ENCODE measurements at regions not wholly inside any gene's neighbourhood (a gene's known extent, or its start where the extent isn't known, plus 50 kb on each side); places are given as distances from the start of the nearest gene placed in this dataset.

- no peak for DNase-seq
These were observed 293.2 kb upstream of the HABP2 start for GRCh38 chr10:113259576-113260226.

- no peak for DNase-seq
These were observed 291.7 kb upstream of the HABP2 start for GRCh38 chr10:113261161-113261560.

GRCh38 chr10:113261611-113262091, 291.2 kb upstream of the HABP2 start:
- no peak for DNase-seq

GRCh38 chr10:113263056-113263455, 289.8 kb upstream of the HABP2 start:
- no peak for DNase-seq

DNA sequence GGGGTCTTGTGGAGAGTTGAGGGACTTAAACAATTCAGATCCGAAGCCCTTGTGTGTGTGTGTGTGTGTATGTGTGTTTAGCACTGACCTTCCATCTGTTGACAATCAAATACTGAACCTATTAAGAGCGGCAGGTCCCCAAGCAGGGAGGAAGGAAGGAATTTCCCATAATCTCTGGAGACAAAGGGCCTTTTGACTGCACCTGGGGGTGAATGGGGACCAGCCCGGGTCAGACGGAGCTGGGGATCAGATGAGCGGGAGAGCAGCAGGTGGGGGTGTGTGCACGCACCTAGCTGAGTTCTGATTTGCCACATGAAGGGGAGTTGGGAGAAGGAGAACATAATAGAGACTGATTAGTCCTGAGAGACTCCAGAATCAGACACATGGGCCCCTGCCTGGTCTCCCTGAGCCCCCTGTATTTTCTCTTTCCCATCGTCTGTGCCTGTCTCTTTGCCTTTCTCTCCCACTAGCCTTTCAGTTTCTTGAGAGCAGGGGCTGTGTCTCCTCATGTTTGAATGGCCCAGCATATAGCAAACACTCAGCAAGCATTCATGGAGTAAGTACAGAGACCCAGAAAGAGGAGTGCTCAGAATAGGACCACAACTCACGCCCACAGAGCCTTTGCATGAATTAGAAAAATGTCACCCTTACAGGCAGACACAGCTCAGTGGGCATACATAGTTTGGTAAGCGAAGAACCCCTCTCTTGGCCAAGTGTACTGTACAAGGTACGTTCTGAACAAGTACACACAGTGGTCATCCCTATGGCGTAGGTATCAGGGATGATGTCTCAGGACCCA, 288.3 kb upstream of the HABP2 start:
- no peak for DNase-seq

DNA sequence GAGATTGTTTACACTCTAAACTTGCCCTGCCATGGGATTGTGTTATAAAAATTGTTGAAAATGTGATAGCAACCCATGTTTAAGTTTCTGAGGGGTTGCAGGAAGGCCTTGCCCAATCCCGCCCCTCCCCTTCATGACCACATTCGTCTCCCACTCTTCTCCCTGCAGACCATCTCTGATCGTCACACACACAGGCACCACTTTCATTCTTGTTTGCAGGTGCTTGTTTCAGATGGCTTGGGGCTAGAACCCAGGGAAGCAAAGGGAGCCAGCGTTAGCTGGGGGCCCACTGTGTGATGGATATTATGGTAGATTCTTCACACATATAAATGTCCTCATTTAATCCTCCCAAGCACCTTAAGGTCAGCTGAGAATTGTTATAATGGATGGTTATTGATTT, 286.7 kb upstream of the HABP2 start:
- DNase-seq: no peak

DNA sequence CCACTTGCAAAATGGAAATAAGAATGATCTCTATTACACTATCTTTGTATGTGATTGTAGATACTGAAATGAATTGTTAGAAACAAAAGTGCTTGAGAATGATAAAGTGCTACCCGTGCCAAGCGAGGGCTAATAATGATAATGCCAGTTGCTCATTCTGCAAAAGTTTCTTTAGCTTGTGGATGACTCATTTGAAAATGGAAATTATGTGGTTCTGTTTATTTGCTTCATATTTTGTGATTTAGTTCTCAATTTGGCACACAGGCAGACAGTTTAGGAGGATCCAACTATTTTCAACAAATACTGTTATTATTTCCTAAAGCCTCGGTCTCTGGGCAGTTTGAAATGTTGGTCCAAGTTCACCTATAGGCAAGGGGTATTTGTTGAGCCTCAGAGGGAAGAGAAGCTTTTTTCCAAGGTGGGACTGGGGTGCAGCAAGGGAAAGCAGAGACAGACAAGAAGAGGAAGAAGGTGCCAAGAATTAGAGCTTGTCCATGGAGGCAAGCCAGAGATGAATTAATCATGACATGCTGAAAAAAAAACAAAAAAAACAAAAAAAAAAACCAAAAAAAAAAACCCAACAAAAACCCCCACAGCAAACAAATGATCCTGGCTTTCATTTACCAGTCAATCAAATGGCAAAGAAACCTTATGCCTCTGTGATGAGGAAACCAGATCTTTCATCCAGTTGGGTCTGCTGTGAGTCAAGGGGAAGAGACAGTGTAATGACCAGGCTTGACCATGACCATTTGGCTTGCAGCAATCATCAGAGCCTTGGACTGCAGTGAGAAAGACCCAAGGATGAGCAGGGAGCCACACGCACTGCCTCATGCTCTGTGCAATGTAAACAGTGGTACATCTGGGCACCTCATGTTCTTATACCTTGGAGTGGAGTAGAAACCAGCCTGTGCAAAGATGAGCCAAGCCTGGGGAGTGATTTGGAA, 285.0 kb upstream of the HABP2 start:
- DNase-seq: peak; percentile 17

GRCh38 chr10:113269333-113269732, 283.5 kb upstream of the HABP2 start:
- DNase-seq: no peak

- no peak for DNase-seq
These were observed 280.3 kb upstream of the HABP2 start for GRCh38 chr10:113272511-113272910.

- peak; percentile 39 for DNase-seq
These were observed 279.4 kb upstream of the HABP2 start for GRCh38 chr10:113273181-113274163.

GRCh38 chr10:113274176-113274829, 278.6 kb upstream of the HABP2 start:
- DNase-seq: peak; percentile 68

- DNase-seq: no peak
These were observed 274.6 kb upstream of the HABP2 start for GRCh38 chr10:113278221-113278620.

DNA sequence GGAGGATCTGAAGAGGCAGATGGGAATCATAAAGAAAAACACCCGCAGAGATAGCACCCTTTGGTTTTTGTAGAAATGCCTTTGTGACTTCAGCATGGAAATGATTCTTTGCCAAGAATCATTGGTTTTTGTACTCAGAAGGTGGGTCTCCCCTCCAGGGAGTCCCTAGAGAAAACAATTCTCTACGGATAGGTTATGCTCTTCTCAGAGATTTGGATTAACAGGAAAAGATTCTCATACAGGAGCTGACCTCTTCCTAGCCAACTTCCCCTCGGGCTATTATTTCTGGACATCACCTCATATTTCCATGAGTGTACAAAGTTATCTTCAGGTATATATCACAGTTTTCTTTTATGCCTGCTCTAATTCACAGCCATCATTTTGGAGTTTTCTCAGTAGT, 274.2 kb upstream of the HABP2 start:
- DNase-seq: no peak

- DNase-seq: no peak
These were observed 273.6 kb upstream of the HABP2 start for GRCh38 chr10:113279262-113279661.

GRCh38 chr10:113282564-113282963, 270.3 kb upstream of the HABP2 start:
- no peak for DNase-seq

DNA sequence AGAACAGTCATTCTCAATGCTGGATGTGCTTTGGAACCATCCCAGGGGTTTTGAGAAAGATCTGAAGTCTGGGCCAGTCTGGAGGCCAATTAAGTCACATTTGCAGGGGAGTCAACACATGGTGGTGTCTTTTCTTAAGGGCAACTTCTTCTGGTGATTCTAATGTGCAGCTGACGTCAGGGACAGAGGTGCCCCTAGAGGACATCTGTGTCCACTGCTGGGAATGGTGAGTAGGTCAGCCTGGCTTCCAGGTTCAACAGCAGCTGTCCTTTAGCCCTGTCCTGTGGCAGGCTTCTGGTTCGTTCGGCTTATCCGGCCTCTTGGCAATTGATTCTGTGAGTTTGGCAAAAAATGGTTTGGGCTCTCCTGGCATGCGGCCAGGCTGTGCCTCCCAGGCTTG, 269.7 kb upstream of the HABP2 start:
- no peak for DNase-seq

DNA sequence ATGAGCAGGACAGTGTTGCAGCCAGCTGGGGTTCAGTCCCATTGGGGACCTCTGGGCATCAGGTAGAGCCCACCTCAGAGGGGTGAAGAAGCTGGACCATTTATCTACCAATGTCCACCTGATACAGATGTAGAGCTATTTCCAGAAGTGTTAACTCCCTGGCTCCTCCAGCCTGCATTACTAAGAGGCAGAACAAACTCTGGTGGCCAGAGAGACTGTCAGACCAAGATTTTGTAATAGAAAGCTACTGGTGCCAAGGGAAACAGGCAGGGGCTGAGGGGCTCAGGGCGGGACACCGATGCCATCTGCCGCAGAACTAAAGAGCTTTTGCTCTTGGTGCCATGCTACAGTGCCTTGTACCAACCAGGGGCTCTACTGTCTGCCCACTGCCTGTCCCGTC, 268.2 kb upstream of the HABP2 start:
- DNase-seq: no peak

DNA sequence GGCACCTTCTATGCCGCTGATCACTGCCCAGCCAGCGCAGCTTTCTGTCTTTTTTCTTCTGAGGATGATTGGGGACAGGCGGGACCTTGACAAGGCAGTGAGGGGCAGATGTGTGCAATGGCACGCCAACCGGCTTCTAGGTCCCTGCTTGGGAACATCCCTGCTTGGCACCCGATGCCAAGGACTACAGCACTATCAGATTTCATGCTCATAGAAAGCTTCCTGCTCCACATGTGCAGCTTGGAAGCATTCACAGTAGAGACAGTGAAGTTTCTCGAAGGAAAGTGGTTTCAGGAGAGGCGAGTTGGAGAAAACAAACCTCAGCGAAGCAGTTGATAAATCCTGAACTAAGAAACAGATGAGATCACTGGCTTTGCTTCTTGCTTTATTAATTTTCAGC, 267.5 kb upstream of the HABP2 start:
- no peak for DNase-seq

DNA sequence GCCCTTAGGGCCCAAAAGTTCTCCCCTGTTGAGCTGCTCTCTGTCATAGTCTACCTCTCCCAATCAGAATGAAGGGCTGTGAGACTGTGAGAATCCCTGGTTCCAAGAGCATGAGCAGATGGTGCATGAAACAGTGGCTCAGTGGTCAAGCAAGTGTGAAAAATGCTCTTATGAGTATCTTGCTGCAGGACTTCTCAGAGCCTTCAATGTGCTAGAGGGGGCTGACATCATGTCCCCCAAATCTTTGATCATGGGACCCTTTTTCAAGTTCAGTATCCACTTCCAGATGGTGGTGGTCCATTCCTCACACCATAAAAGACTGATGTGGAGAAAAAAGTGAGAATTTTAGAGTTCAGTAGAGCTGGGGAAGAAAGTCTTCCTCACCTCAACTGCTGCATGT, 265.3 kb upstream of the HABP2 start:
- no peak for DNase-seq

GRCh38 chr10:113290137-113290536, 262.7 kb upstream of the HABP2 start:
- no peak for DNase-seq

- no peak for DNase-seq
These were observed 261.4 kb upstream of the HABP2 start for GRCh38 chr10:113291413-113291812.

- no peak for DNase-seq
These were observed 260.8 kb upstream of the HABP2 start for GRCh38 chr10:113292086-113292485.

Measured in fibroblast of skin of right quadriceps (primary cell).